DOHH2 (cell line): ENCODE measurements at regions not wholly inside any gene's neighbourhood (a gene's known extent, or its start where the extent isn't known, plus 50 kb on each side); places are given as distances from the start of the nearest gene placed in this dataset.
"Not testable (repeated sequence)": the region's sequence is repeated elsewhere in the genome, so short reads cannot be mapped to it uniquely, and the experiment has no call there.

ENCODE experiments used
- CTCF ChIP-seq: fragments of 200-600 bp; sonication (generic); IDR thresholded peaks from one replicate; pipeline ENCODE4 v1.5.1; 2014; ENCODE audit warnings: antibody characterized with exemption, mild to moderate bottlenecking, low read depth, low read length; ENCODE audit not compliant: poor library complexity, severe bottlenecking
- EZH2phosphoT487 ChIP-seq: fragments of 200-600 bp; sonication (generic); IDR thresholded peaks from 2 replicates; pipeline ENCODE4 v1.6.1; 2017; ENCODE audit warnings: borderline replicate concordance, mild to moderate bottlenecking, antibody characterized with exemption, low read length, moderate library complexity, mixed read lengths

GRCh38 chr1:120288814-120289600 is 112.7 kb upstream of the SEC22B start:
- TF ChIP-seq CTCF, EZH2phosphoT487: not testable (repeated sequence)
